Mucosa of stomach (tissue), 1 donor: ENCODE measurements at regions not wholly inside any gene's neighbourhood (a gene's known extent, or its start where the extent isn't known, plus 50 kb on each side); places are given as distances from the start of the nearest gene placed in this dataset.

Experiments used
- H3K27me3 ChIP-seq: one replicate; pipeline ENCODE4 v1.7.0; 2013; ENCODE audit warnings: mild to moderate bottlenecking, low read length; ENCODE audit not compliant: control insufficient read depth, insufficient read depth
- H3K36me3 ChIP-seq: one replicate; pipeline ENCODE4 v1.7.0; 2013; ENCODE audit warnings: low read length; ENCODE audit not compliant: control insufficient read depth, insufficient read depth
- H3K4me1 ChIP-seq: one replicate; pipeline ENCODE4 v1.7.0; 2013; ENCODE audit warnings: mild to moderate bottlenecking, low read length; ENCODE audit not compliant: control insufficient read depth, insufficient read depth
- H3K4me3 ChIP-seq: one replicate; pipeline ENCODE4 v1.7.0; 2013; ENCODE audit warnings: low read length
- H3K9ac ChIP-seq: one replicate; pipeline ENCODE4 v1.7.0; 2013; ENCODE audit warnings: mild to moderate bottlenecking, low read length, moderate library complexity
- H3K9me3 ChIP-seq: one replicate; pipeline ENCODE4 v1.7.0; 2013; ENCODE audit warnings: mild to moderate bottlenecking, low read length, moderate library complexity; ENCODE audit not compliant: control insufficient read depth
- donor health status: Pancreatic carcinoma.

DNA sequence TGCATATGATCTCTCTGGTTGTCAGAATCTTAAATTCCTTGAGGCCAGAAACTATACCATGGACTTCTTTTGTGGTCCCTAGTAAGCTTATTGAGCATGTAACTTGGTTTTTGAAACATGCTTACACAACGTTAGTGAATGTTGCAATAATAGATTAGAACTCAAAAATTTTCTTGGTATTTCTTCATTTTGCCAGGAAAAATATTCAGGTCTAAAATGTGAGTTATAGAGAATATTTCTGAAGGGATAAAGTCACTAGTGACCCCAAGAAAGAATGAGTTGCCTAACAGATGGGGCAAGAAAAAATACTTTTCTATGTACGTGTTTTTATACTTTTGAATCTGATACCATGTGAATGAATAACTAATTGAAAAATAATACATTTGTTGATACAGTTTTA lies 195.4 kb downstream of the TFAP2A start:
- no peak overlapping the region for H3K4me3 ChIP-seq
- no peaks in the 10 kb centered on the region for H3K9me3 ChIP-seq
- no peak overlapping the region for H3K9ac ChIP-seq
- H3K27me3 ChIP-seq = no peaks in the 10 kb centered on the region
- H3K36me3 ChIP-seq = no peaks in the 10 kb centered on the region
- no peaks in the 10 kb centered on the region for H3K4me1 ChIP-seq

GRCh38 chr6:10217111-10217510 lies 197.8 kb downstream of the TFAP2A start:
- Histone ChIP-seq H3K27me3 (no peaks in the 10 kb centered on the region), H3K4me1 (no peaks in the 10 kb centered on the region), H3K36me3 (no peaks in the 10 kb centered on the region), H3K9me3 (no peaks in the 10 kb centered on the region), H3K9ac (no peak overlapping the region), H3K4me3 (no peak overlapping the region)

DNA sequence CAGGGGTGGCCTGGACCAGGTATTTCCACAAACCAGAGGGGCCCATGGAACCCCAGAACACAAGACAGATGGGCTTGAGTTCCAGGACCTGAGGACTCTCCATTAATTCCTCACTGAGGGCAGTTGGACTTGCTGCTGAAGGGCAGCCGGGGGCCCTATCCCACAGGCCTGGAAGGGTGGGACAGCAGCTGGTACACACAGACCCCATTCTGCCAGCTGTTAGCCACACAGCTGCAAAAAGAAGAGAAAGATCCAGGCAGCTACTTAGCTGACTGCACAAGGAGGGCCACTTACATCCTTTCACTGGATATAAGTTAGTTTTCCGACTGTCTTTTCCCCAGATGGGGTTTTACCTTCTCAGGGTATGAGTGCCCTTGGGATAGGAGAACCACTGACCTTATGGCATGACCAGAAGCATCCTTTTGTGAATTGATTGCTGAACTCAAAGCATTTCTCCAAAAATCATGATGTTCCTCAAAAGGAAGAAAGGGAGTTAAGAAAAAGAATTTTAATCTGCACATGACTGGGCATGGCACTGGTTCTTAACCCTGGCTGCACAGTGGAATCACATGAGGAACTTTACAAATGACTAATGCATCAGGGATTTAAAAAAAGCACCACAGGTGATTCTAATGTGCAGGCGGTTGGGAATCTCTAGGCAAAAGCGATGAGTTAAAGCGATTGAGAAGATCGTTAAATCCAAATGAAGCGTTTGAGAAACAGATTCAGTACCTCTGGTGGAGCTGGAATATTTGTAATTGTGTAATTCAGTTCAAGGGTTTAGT lies 199.4 kb downstream of the TFAP2A start:
- H3K9ac ChIP-seq = no peak overlapping the region
- H3K4me3 ChIP-seq = no peak overlapping the region
- H3K9me3 ChIP-seq = no peaks in the 10 kb centered on the region
- no peaks in the 10 kb centered on the region for H3K36me3 ChIP-seq
- no peaks in the 10 kb centered on the region for H3K4me1 ChIP-seq
- H3K27me3 ChIP-seq = no peaks in the 10 kb centered on the region

DNA sequence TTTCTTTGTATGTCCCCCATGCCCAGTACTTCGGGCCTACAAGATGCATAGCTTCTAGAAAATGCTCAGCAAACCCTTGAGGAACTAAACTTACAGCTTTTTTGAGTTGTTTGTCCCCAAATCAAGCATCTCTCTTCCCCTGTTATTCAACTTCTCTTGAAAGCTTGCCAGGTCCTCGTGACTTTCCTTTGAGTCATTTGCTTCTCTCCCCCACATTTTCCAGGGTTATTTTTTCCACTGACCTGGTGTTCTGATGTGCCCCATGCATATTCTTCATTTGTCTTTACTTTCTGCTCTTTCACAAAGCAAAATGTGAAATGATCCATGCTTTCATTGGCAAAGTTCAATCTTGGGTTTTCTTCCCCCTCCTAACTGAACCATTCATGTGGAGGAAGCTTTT lies 204.8 kb downstream of the TFAP2A start:
- Histone ChIP-seq H3K4me3 (no peak overlapping the region), H3K27me3 (no peaks in the 10 kb centered on the region), H3K36me3 (no peaks in the 10 kb centered on the region), H3K4me1 (no peaks in the 10 kb centered on the region), H3K9ac (no peak overlapping the region), H3K9me3 (no peaks in the 10 kb centered on the region)

GRCh38 chr6:10205892-10206291 lies 209.0 kb downstream of the TFAP2A start:
- H3K27me3 ChIP-seq = no peaks in the 10 kb centered on the region
- no peak overlapping the region for H3K9ac ChIP-seq
- no peak overlapping the region for H3K4me3 ChIP-seq
- no peaks in the 10 kb centered on the region for H3K9me3 ChIP-seq
- no peaks in the 10 kb centered on the region for H3K4me1 ChIP-seq
- no peaks in the 10 kb centered on the region for H3K36me3 ChIP-seq

- Histone ChIP-seq H3K27me3 (no peaks in the 10 kb centered on the region), H3K36me3 (no peaks in the 10 kb centered on the region), H3K4me1 (no peaks in the 10 kb centered on the region), H3K9ac (no peak overlapping the region), H3K9me3 (no peaks in the 10 kb centered on the region), H3K4me3 (no peak overlapping the region)
Observed at GRCh38 chr6:10205120-10205519, 209.8 kb downstream of the TFAP2A start.

GRCh38 chr6:10203651-10204050 lies 211.2 kb downstream of the TFAP2A start:
- Histone ChIP-seq H3K4me1 (no peaks in the 10 kb centered on the region), H3K36me3 (no peaks in the 10 kb centered on the region), H3K4me3 (no peak overlapping the region), H3K9ac (no peak overlapping the region), H3K27me3 (no peaks in the 10 kb centered on the region), H3K9me3 (no peaks in the 10 kb centered on the region)

DNA sequence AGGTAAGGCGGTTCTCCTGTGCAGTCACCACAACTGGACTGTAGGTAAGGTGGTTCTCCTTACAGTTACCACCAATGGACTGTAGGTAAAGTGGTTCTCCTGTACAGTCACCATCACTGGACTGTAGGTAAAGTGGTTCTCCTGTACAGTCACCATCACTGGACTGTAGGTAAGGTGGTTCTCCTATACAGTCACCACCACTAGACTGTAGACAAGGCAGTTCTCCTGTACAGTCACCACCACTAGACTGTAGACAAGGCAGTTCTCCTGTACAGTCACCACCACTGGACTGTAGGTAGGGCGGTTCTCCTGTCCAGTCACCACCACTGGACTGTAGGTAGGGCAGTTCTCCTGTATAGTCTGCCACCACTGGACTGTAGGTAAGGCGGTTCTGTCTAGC lies 212.3 kb downstream of the TFAP2A start:
- no peaks in the 10 kb centered on the region for H3K36me3 ChIP-seq
- no peak overlapping the region for H3K4me3 ChIP-seq
- no peaks in the 10 kb centered on the region for H3K9me3 ChIP-seq
- H3K4me1 ChIP-seq = no peaks in the 10 kb centered on the region
- H3K9ac ChIP-seq = no peak overlapping the region
- no peaks in the 10 kb centered on the region for H3K27me3 ChIP-seq

- Histone ChIP-seq H3K9me3 (no peaks in the 10 kb centered on the region), H3K4me3 (no peak overlapping the region), H3K27me3 (no peaks in the 10 kb centered on the region), H3K4me1 (no peaks in the 10 kb centered on the region), H3K9ac (no peak overlapping the region), H3K36me3 (no peaks in the 10 kb centered on the region)
Observed at GRCh38 chr6:10201606-10202510, 213.0 kb downstream of the TFAP2A start.

- no peaks in the 10 kb centered on the region for H3K27me3 ChIP-seq
- no peaks in the 10 kb centered on the region for H3K36me3 ChIP-seq
- H3K4me1 ChIP-seq = no peaks in the 10 kb centered on the region
- H3K9ac ChIP-seq = no peak overlapping the region
- H3K9me3 ChIP-seq = no peaks in the 10 kb centered on the region
- H3K4me3 ChIP-seq = no peak overlapping the region
Observed at GRCh38 chr6:10196090-10196489, 218.8 kb downstream of the TFAP2A start.

DNA sequence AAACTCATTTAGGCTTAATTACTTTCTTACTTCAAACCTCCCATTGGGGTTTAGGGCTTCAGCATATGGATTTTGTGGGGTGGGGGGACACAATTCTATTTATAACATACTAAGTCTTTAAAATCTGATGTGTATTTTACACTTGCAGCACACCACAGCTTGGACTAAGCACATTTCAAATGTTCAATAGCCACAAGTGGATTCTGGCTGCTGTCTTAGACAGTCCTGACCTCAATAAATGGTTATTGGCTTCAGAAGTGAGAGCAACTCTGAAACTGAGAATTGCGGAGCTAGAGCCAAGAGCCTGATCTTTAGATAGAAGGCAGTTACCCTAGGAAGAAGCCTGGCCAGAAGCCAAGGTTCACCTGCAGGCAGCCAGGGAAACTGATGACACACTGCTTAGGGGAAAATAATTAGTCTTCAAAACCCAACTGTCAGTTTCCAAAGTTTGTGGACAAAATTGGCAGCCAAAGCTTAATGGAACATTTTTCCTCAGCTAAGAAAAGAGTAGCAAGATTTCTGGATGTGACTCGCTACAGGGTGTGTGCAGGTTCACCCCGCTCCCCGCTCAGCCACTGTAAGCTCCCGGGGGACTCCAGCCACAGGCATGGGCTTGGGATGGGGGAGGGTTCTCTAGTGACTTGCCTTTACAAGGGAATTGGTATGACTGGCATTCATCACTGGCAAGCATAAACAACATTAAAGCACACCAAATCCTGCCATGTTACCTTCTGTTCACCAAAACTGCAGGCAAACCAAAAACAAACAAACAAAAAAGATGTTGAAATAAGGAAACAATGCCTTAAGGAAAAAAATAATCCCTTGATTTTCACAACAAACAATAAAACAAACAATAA lies 219.8 kb downstream of the TFAP2A start:
- no peaks in the 10 kb centered on the region for H3K4me1 ChIP-seq
- no peaks in the 10 kb centered on the region for H3K9me3 ChIP-seq
- no peak overlapping the region for H3K9ac ChIP-seq
- no peak overlapping the region for H3K4me3 ChIP-seq
- no peaks in the 10 kb centered on the region for H3K36me3 ChIP-seq
- H3K27me3 ChIP-seq = no peaks in the 10 kb centered on the region
